K562 (cell line): ENCODE measurements at regions not wholly inside any gene's neighbourhood (a gene's known extent, or its start where the extent isn't known, plus 50 kb on each side); places are given as distances from the start of the nearest gene placed in this dataset.

Experiments
- ATAC-seq: fragments of 200-7000 bp; cut with Tn5 transposase; 3 replicates; pipeline ENCODE4 v1.9.1; 2020; ENCODE audit warnings: moderate library complexity
- BruUV-seq: library from RNA; stranded (reverse); fragments of 400-500 nt; replicated peaks from 2 replicates; lab custom pipeline; 2021; lab: Mats Ljungman, UMichigan
- CTCF ChIA-PET: fragments of 300-600 bp; formaldehyde crosslinking; extraction: SDS; loops from one replicate; lab custom pipeline; 2021; ENCODE audit warnings: low intra/inter-chr PET ratio; lab: Yijun Ruan, JAX
- POLR2A ChIA-PET: fragments of 300-600, 350-650 bp; sonication (Branson Sonifier 250); formaldehyde crosslinking; extraction: SDS; loops from one replicate; lab custom pipeline; 2021; ENCODE audit warnings: antibody characterized with exemption, inconsistent platforms; lab: Yijun Ruan, JAX
- DNase-seq, 4 experiments: peaks; one replicate each; pipeline versions ENCODE4 v3.0.0 to v3.0.0-alpha.2; 2011 to 2018; ENCODE audit warnings: low spot score in 3 of 4, mixed read lengths in 3 of 4; ENCODE audit errors: extremely low read depth in 1 of 4
- FAIRE-seq: peaks from 2 replicates; lab custom pipeline; 2011; peaks lifted over from hg19 to GRCh38; lab: Jason Lieb, UNC
- H2AFZ ChIP-seq: 2 replicates; pipeline ENCODE4 v1.6.0; 2011; ENCODE audit warnings: low read depth, low read length, control low read depth, inconsistent platforms
- H3K27ac ChIP-seq: fragments of 200-600 bp; 3 replicates; pipeline ENCODE4 v1.8.0; 2011; ENCODE audit warnings: low read depth, mild to moderate bottlenecking, control low read depth, inconsistent platforms, low read length, moderate library complexity, mixed read lengths; ENCODE audit errors: extremely low read depth
- H3K27me3 ChIP-seq, 2 experiments: fragments of 300-600 bp in 1 of 2; 2 replicates in 1 of 2; 3 replicates in 1 of 2; pipeline versions ENCODE4 v1.6.0 to v1.8.0; 2011; ENCODE audit warnings: inconsistent platforms in 2 of 2, low read length in 2 of 2, mild to moderate bottlenecking in 1 of 2, mixed read lengths in 1 of 2, moderate library complexity in 1 of 2; ENCODE audit not compliant: control insufficient read depth in 2 of 2, insufficient read depth in 2 of 2
- H3K36me3 ChIP-seq: fragments of 300-600 bp; 3 replicates; pipeline ENCODE4 v1.8.0; 2011; ENCODE audit warnings: mild to moderate bottlenecking, low read length, inconsistent platforms; ENCODE audit not compliant: control insufficient read depth, insufficient read depth
- H3K4me1 ChIP-seq, 2 experiments: fragments of 200-600 bp in 1 of 2; replicated peaks in 1 of 2; 2 replicates in 1 of 2; 3 replicates in 1 of 2; pipeline versions ENCODE4 v1.5.1 to v1.8.0; 2011; ENCODE audit warnings: inconsistent platforms in 2 of 2, low read length in 2 of 2, mild to moderate bottlenecking in 1 of 2, mixed read lengths in 1 of 2, moderate library complexity in 1 of 2; ENCODE audit not compliant: control insufficient read depth in 2 of 2, insufficient read depth in 2 of 2
- H3K4me2 ChIP-seq: 2 replicates; pipeline ENCODE4 v1.6.1; 2011; ENCODE audit warnings: low read length, control low read depth, inconsistent platforms, mixed read lengths; ENCODE audit not compliant: insufficient read depth
- H3K4me3 ChIP-seq: fragments of 200-600 bp; sonication (generic), shearing (Covaris generic); 2 replicates; pipeline ENCODE4 v1.5.1; 2016; ENCODE audit warnings: control low read depth, inconsistent platforms
- H3K79me2 ChIP-seq: fragments of 200-600 bp; 3 replicates; pipeline ENCODE4 v1.8.0; 2011; ENCODE audit warnings: low read length, inconsistent platforms; ENCODE audit not compliant: control insufficient read depth, insufficient read depth
- H3K9ac ChIP-seq, 2 experiments: 2 replicates each; pipeline versions ENCODE4 v1.6.0 to v1.6.1; 2011; ENCODE audit warnings: low read depth in 2 of 2, low read length in 2 of 2, control low read depth in 1 of 2, inconsistent platforms in 1 of 2, mild to moderate bottlenecking in 1 of 2, mixed read lengths in 1 of 2; ENCODE audit not compliant: insufficient read depth in 1 of 2
- H3K9me1 ChIP-seq: one replicate; pipeline ENCODE4 v1.6.0; 2011; ENCODE audit warnings: inconsistent platforms, mild to moderate bottlenecking, low read length, moderate library complexity; ENCODE audit not compliant: control insufficient read depth, insufficient read depth
- H3K9me3 ChIP-seq: replicated peaks from 2 replicates; pipeline ENCODE4 v1.5.1; 2011; ENCODE audit warnings: low read depth, low read length, inconsistent platforms; ENCODE audit not compliant: control insufficient read depth, insufficient read depth
- H4K20me1 ChIP-seq: replicated peaks from 2 replicates; pipeline ENCODE4 v1.6.1; 2011; ENCODE audit warnings: low read length, inconsistent platforms, mixed read lengths; ENCODE audit not compliant: control insufficient read depth, insufficient read depth
- E2F4 ChIP-seq: sonication (generic); formaldehyde crosslinking; IDR thresholded peaks from 2 replicates; pipeline ENCODE4 v1.8.0; 2022; ENCODE audit warnings: mild to moderate bottlenecking, low read depth, missing genetic modification reagents
- FIP1L1 ChIP-seq: fragments of 200-400 bp; formaldehyde crosslinking; IDR thresholded peaks from 2 replicates; pipeline ENCODE4 v1.6.1; 2018; ENCODE audit warnings: mild to moderate bottlenecking, low read depth, low read length; ENCODE audit not compliant: poor library complexity, severe bottlenecking
- GTF2A2 ChIP-seq: IDR thresholded peaks from 2 replicates; pipeline ENCODE4 v1.6.1; 2016; ENCODE audit warnings: mild to moderate bottlenecking, missing genetic modification characterization, missing compliant biosample characterization
- GTF2E2 ChIP-seq: fragments of 200-800 bp; sonication (Bioruptor generic); IDR thresholded peaks from 2 replicates; pipeline ENCODE4 v1.6.1; 2016; ENCODE audit warnings: missing genetic modification characterization, missing compliant biosample characterization
- HNRNPK ChIP-seq: fragments of 200-400 bp; formaldehyde crosslinking; IDR thresholded peaks from one replicate; pipeline ENCODE4 v1.6.1; 2018; ENCODE audit warnings: mild to moderate bottlenecking, low read depth, low read length; ENCODE audit not compliant: poor library complexity, severe bottlenecking
- MITF ChIP-seq: IDR thresholded peaks from 2 replicates; pipeline ENCODE4 v1.6.1; 2014; ENCODE audit warnings: antibody characterized with exemption
- NEUROD1 ChIP-seq: fragments of 150-350 bp; IDR thresholded peaks from 2 replicates; pipeline ENCODE4 v1.6.1; 2014; ENCODE audit warnings: borderline replicate concordance, low read length, low read depth; ENCODE audit not compliant: partially characterized antibody
- PHTF2 ChIP-seq: fragments of 250-450 bp; sonication (Bioruptor Pico); IDR thresholded peaks from 2 replicates; pipeline ENCODE4 v1.5.0; 2021; ENCODE audit warnings: mild to moderate bottlenecking
- STAT6 ChIP-seq: sonication (generic); formaldehyde crosslinking; IDR thresholded peaks from 2 replicates; pipeline ENCODE4 v1.8.1; 2023; ENCODE audit warnings: mild to moderate bottlenecking, missing genetic modification reagents
- TEAD1 ChIP-seq, 2 experiments: fragments of 450-650 bp in 1 of 2; sonication (generic) in 1 of 2; formaldehyde crosslinking; IDR thresholded peaks; 2 replicates each; pipeline versions ENCODE4 v1.4.0 to v1.8.0; 2020 to 2022; ENCODE audit warnings: mild to moderate bottlenecking in 2 of 2, missing genetic modification reagents in 1 of 2
- ZNF121 ChIP-seq: sonication (generic); formaldehyde crosslinking; conservative IDR thresholded peaks from 2 replicates; pipeline ENCODE4 v1.8.0; 2022; ENCODE audit warnings: missing genetic modification reagents
- ZNF766 ChIP-seq: fragments of 200-800 bp; sonication (Bioruptor generic); conservative IDR thresholded peaks from 2 replicates; pipeline ENCODE4 v1.6.1; 2016; ENCODE audit warnings: missing genetic modification characterization, missing compliant biosample characterization
- WGBS: fragments of 100-300 bp; shearing (Covaris generic); methylation state at CpG from one replicate; pipeline ENCODE4 v1.1.6; 2016; ENCODE audit warnings: low coverage, mixed read lengths; ENCODE audit not compliant: insufficient coverage; ENCODE audit errors: missing lambda C conversion rate; 5-methylcytosine and 5-hydroxymethylcytosine counted together
- in situ Hi-C: fragments of 300-500 bp; cut with MboI; formaldehyde crosslinking; loops from 4 replicates; pipeline ENCODE4 v1.15.0; 2018; ENCODE audit warnings: inconsistent platforms, mixed read lengths
- intact Hi-C: fragments of 100-400 bp; cut with micrococcal nuclease; formaldehyde crosslinking; loops from 2 replicates; pipeline ENCODE4 v1.14.2; 2022

- H3K9me3 ChIP-seq = no peaks in the 10 kb centered on the region
- no peak for TF ChIP-seq PHTF2
- no peak for TF ChIP-seq ZNF766 (CRISPR knock-in tag)
- TF ChIP-seq TEAD1 (CRISPR knock-in tag; IDR thresholded peaks at IDR 0.05) = no peak
- TF ChIP-seq E2F4 (CRISPR knock-in tag) = no peak
- TF ChIP-seq GTF2E2 (tag) = no peak
- no peak for TF ChIP-seq STAT6 (CRISPR knock-in tag)
- TF ChIP-seq GTF2A2 (tag) = no peak
- no peak for TF ChIP-seq MITF
- no peak for TF ChIP-seq ZNF121 (CRISPR knock-in tag)
- no peak for TF ChIP-seq HNRNPK
- TF ChIP-seq FIP1L1 = no peak
- TF ChIP-seq NEUROD1 = no peak
- no peak overlapping the region for H3K4me3 ChIP-seq
Observed at GRCh38 chr10:120980279-120981255, 129.4 kb downstream of the WDR11 start.

More at GRCh38 chr10:120980279-120981255, 129.4 kb downstream of the WDR11 start:
- DNase-seq (no peak), FAIRE-seq (no peak), ATAC-seq (no peak)
- Histone ChIP-seq H3K4me1 (peaks cover 0 to 5% of the 10 kb centered on the region in 2 experiments; a peak in 2 of 5 replicates), H2AFZ (no peak overlapping the region), H3K27me3 (peaks cover 0 to 14% of the 10 kb centered on the region in 2 experiments; a peak in 3 of 5 replicates), H3K9me1 (no peaks in the 10 kb centered on the region), H3K27ac (no peak overlapping the region), H3K36me3 (no peaks in the 10 kb centered on the region), H3K79me2 (no peaks in the 10 kb centered on the region), H4K20me1 (no peaks in the 10 kb centered on the region), H3K4me2 (no peak overlapping the region), H3K9ac (no peak overlapping the region)
- 2% methylated on average over 13 of the region's 18 CpGs for WGBS
- ChIA-PET POLR2A (no interaction called here), CTCF (no interaction called here)
- intact Hi-C loops (no loop called here), in situ Hi-C loops (no loop called here)
- no TSS peak for BruUV-seq
